CD4-positive, alpha-beta T cell treated with Interleukin-15 for 1 hour (primary cell): ENCODE measurements at regions not wholly inside any gene's neighbourhood (a gene's known extent, or its start where the extent isn't known, plus 50 kb on each side); places are given as distances from the start of the nearest gene placed in this dataset.

Source experiments
- DNase-seq: peaks from one replicate; pipeline ENCODE4 v3.0.0-alpha.2; 2020

- DNase-seq = no peak
These were observed 61.7 kb upstream of the IRX4 start for GRCh38 chr5:1944408-1944807.

GRCh38 chr5:1943481-1943880 lies 60.8 kb upstream of the IRX4 start:
- no peak for DNase-seq

GRCh38 chr5:1942630-1943029 lies 59.9 kb upstream of the IRX4 start:
- no peak for DNase-seq

GRCh38 chr5:1942158-1942557 lies 59.4 kb upstream of the IRX4 start:
- DNase-seq = no peak

DNA sequence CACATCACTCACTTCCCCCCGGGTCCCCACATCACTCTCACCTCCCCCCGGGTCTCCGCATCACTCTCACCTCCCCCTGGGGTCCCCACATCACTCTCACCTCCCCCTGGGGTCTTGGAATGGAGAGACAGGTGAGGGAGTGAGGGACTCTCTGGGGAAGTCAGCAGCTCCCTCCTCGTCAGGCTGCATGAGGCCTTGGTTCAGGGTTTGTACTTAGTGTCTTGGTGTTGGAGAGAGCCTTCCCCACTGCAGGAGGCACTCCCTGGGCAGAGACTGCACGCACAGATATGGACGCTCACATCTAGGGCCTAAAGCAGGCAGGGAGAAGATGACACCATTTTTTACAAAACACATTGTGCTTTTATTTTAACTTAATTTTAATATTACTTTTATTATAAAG lies 56.5 kb upstream of the IRX4 start:
- DNase-seq = no peak

DNA sequence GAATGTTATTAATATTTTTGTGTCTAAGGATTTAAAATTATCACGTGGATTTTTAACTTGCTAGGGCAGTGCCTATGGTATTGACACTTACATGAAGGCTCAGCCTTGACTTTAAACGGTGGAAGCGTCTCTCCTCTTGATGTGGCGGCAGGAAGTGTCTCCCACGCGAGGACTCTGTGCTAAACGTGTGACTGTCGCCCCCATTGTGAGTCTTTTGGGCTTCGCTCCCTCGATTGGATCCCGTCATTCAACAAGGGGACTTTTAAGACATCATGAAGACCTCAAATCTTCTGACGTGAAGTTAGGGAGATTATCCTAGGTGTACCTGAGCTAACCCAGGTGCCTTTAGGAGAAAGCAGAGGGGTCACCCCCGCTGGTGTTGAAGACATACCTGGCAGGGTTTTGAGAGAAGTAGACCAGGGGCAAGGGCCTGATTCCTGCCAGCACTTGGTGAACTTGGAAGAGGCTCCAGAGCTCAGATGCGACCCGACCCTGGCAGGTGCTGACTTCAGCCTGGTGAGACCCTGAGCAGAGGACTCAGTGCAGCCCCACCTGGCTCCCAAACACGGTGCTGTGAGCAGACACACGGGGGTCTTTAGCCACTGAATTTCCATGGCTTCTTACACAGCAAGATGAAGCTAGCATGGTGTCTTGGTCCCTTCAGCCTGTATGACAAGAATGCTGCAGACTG lies 55.7 kb upstream of the IRX4 start:
- no peak for DNase-seq

DNA sequence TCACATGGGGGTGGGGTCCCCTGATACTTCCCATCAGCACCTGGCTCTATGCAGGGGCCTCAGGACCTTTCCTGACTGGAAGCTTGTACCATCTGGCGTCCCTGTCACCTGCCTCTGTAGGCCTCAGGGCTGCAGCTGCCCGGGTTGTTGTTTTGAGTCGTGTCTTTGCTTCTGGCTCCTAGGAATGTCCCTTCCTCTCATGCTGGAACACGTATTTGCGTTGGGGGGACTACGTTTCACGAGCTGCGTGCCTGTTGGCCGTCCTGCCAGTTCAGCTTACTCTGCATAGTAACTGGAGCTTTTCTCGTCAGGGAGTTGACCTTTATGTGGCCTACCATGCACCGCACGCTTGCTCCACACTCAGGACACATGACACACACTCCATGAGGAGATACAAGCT lies 54.9 kb upstream of the IRX4 start:
- DNase-seq = no peak

DNA sequence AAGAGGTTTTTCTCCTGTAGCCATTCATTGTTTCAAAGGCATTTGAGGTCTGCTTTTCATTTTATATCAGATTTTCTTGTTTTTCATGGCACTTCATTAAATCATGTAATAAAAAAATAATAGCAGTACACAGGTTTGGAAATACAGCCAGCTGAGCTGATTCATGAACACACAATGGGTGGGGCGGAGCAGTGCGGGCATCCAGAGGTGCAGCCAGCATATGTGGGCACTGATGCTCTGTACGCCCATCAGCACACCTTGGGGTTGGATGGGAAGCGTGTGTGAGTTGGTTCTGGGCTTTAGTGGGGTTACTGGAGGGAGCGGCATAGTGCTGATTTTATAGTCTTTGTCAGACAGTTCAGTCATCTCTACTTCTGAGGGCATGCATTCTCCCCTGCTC lies 54.2 kb upstream of the IRX4 start:
- no peak for DNase-seq

DNA sequence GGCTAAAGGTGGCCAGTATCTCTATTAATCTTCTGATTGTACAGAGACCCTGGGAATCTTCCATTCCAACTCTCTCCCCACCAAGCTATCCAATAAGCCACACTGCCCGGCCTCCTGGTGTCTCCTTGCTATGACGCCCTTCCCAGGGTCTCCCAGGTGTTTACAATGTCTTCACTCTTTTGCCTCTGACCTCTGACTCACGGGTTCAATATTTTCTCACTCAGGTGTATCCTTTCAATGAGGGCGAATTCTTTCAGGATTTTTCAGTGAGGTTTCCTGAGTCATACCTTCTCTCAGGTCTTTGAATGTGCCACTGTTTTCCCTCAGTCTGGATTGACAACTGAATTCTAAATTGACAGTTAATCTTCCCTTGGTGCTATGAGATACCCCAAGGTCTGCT lies 53.7 kb upstream of the IRX4 start:
- DNase-seq = no peak

- DNase-seq = no peak
These were observed 52.2 kb upstream of the IRX4 start for GRCh38 chr5:1934801-1935429.

DNA sequence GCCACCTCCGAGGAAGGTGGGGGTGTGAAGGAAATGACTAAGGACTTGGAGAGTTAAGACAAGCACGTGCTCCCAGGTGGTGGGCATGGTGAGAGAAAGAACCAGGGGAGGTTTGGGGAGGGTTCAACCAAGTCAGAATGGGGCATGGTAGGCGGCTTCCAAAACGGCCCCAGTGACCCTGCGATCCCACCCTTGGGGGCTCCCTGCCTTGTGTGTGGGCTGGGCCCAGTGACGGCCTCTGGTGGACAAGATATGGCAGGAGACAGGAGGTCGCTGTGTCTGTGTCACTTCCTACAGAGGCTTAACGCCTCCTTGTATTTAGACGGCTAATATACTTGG lies 51.3 kb upstream of the IRX4 start:
- DNase-seq = no peak

DNA sequence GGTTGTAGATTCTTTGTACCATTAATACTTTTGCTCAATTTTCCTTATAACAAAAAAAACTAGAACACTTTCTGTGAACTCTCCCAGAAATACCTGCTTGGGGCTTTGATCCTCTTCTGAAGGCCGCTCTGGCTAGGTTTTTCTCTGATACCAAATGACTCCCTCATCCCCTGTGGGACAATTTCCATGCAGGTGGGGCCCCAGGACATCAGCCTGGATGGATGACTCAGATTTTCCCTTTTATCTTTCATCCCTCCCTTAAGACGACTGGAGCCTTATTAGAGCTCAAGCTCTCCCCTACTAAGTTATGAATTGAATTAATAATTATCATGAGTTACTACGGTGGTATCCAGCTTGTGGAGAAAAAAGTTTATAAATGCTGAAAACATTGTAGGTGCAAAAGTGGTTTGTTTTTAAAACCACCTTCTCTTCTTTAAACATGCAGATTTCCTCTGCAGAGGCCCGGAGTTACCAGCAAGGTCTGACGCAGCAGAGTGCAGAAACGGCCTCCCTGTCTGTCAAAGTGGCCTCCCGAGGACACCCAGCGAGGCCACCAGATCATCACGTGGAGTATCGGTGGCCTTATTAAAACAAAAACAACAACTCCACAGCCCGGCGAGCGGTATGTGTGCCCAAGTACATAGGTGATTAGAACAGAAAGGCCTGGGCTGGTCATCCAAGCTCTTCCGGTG lies 50.8 kb upstream of the IRX4 start:
- no peak for DNase-seq
